ENCODE measurements at regions not wholly inside any gene's neighbourhood (a gene's known extent, or its start where the extent isn't known, plus 50 kb on each side); places are given as distances from the start of the nearest gene placed in this dataset.

- TF ChIP-seq CTCF (IDR thresholded peaks at IDR 0.05; ENCODE audit: low read depth, low read length, poor library complexity, severe bottlenecking), result no peak
- TF ChIP-seq EZH2phosphoT487 (IDR thresholded peaks at IDR 0.05; ENCODE audit: borderline replicate concordance, low read length), result no peak
These were observed 983.7 kb downstream of the GATA3 start for GRCh38 chr10:9038146-9038714.

Data from DOHH2 (cell line).